Peyer's patch (tissue), 4 donors: ENCODE measurements at regions not wholly inside any gene's neighbourhood (a gene's known extent, or its start where the extent isn't known, plus 50 kb on each side); places are given as distances from the start of the nearest gene placed in this dataset.

ENCODE experiments used
- POLR2A ChIP-seq, 2 donors: fragments of 450-650 bp; IDR thresholded peaks; one replicate each; pipeline ENCODE4 v1.5.1; 2017; ENCODE audit warnings: antibody characterized with exemption in 2 of 2, mild to moderate bottlenecking in 2 of 2, moderate library complexity in 2 of 2
- TF ChIP-seq, protein P1 (sequence below), 6 experiments: fragments of 450-650 bp in 4 of 6; fragments of 200-600 bp in 2 of 6; sonication (generic) in 1 of 6; IDR thresholded peaks; one replicate each; pipeline ENCODE4 v1.5.1; 2017 to 2019; ENCODE audit warnings: antibody characterized with exemption in 6 of 6, mild to moderate bottlenecking in 3 of 6, moderate library complexity in 1 of 6

DNA sequence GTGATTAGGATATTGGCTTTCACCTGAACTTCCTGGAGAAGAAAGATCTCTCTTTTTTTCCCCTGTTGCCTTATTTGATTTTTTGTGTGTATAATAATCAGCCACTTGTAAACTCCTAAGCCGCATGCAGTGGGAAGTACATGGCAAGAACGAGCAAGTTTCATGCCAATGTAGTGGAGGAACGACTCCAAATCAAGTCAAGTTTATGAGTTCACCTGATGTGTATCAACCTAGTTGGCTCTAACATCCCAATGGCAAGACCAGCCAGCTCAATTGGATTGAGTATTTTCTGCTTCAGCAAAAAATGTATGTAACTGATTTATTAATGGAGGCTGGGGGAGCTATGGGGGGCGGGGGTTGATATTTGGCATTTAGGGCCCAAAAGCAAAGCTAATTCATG, 65.5 kb upstream of the LYZL1 start:
- TF ChIP-seq, protein P1, sequence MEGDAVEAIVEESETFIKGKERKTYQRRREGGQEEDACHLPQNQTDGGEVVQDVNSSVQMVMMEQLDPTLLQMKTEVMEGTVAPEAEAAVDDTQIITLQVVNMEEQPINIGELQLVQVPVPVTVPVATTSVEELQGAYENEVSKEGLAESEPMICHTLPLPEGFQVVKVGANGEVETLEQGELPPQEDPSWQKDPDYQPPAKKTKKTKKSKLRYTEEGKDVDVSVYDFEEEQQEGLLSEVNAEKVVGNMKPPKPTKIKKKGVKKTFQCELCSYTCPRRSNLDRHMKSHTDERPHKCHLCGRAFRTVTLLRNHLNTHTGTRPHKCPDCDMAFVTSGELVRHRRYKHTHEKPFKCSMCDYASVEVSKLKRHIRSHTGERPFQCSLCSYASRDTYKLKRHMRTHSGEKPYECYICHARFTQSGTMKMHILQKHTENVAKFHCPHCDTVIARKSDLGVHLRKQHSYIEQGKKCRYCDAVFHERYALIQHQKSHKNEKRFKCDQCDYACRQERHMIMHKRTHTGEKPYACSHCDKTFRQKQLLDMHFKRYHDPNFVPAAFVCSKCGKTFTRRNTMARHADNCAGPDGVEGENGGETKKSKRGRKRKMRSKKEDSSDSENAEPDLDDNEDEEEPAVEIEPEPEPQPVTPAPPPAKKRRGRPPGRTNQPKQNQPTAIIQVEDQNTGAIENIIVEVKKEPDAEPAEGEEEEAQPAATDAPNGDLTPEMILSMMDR (IDR thresholded peaks at IDR 0.05) = no peak
- TF ChIP-seq POLR2A (IDR thresholded peaks at IDR 0.05) = no peak
